ENCODE measurements at regions not wholly inside any gene's neighbourhood (a gene's known extent, or its start where the extent isn't known, plus 50 kb on each side); places are given as distances from the start of the nearest gene placed in this dataset.
"Not testable (repeated sequence)": the region's sequence is repeated elsewhere in the genome, so short reads cannot be mapped to it uniquely, and the experiment has no call there.

GRCh38 chr7:42573881-42574672, 337.1 kb upstream of the GLI3 start:
- Mint-ChIP-seq H3K4me1 (no peaks in the 10 kb centered on the region), H3K9me3 (peaks cover 4% of the 10 kb centered on the region), H3K27ac (no peak overlapping the region), H3K4me3 (no peak overlapping the region), H3K27me3 (no peaks in the 10 kb centered on the region), H3K36me3 (no peaks in the 10 kb centered on the region)
- DNase-seq: no peak

- no peaks in the 10 kb centered on the region for H3K9me3 Mint-ChIP-seq
- H3K27ac Mint-ChIP-seq: no peak overlapping the region
- no peaks in the 10 kb centered on the region for H3K4me1 Mint-ChIP-seq
- H3K36me3 Mint-ChIP-seq: no peaks in the 10 kb centered on the region
- DNase-seq: no peak
- H3K27me3 Mint-ChIP-seq: no peaks in the 10 kb centered on the region
- H3K4me3 Mint-ChIP-seq: no peak overlapping the region
Observed at GRCh38 chr7:42572561-42572960, 335.6 kb upstream of the GLI3 start.

DNA sequence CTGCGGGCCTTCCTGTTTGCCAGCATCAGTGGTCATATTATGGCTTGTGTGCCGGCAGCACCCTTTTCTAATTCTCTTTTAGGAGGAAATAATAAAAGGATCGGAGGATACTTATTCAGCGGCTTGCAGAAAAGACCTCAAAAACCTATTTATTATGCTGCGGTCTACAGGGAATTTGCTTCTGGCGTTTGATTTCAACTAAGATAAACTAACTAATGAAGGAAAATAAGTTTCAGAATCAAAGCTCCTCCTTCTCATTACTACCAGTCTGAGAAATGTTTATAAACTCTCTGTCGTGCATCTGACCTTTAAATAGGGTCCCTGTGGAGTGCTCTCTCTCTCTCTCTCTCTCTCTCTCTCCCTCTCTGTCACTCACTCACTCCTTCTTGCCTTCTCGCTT, 335.0 kb upstream of the GLI3 start:
- no peaks in the 10 kb centered on the region for H3K36me3 Mint-ChIP-seq
- H3K9me3 Mint-ChIP-seq: no peaks in the 10 kb centered on the region
- no peak overlapping the region for H3K27ac Mint-ChIP-seq
- no peak for DNase-seq
- no peaks in the 10 kb centered on the region for H3K27me3 Mint-ChIP-seq
- no peaks in the 10 kb centered on the region for H3K4me1 Mint-ChIP-seq
- H3K4me3 Mint-ChIP-seq: no peak overlapping the region

DNA sequence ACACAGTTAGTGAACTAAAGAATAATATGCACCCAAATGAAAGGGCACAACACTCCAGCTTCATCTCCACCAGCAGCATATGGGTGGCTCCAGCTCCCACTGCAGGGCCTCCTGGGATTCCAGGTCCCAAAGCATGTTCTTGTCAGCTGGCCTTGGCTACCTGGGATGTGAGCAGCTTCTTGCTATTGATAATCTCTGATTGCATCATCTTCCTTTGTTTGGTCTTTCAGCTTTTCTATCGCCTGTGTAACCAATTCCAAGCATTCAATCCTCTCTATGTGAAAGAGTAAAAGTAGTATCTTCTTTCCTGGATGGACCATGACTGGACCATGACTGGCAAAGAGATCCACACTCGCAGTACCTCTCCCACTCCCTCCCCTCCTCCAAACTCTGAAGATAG, 333.9 kb upstream of the GLI3 start:
- no peak for DNase-seq
- Mint-ChIP-seq H3K9me3 (no peaks in the 10 kb centered on the region), H3K4me1 (no peaks in the 10 kb centered on the region), H3K27ac (no peak overlapping the region), H3K36me3 (no peaks in the 10 kb centered on the region), H3K27me3 (no peaks in the 10 kb centered on the region), H3K4me3 (no peak overlapping the region)

- DNase-seq: no peak
- no peaks in the 10 kb centered on the region for H3K4me1 Mint-ChIP-seq
- H3K36me3 Mint-ChIP-seq: no peaks in the 10 kb centered on the region
- H3K4me3 Mint-ChIP-seq: no peak overlapping the region
- H3K27ac Mint-ChIP-seq: no peak overlapping the region
- no peaks in the 10 kb centered on the region for H3K27me3 Mint-ChIP-seq
- peaks cover 8% of the 10 kb centered on the region for H3K9me3 Mint-ChIP-seq
Observed at GRCh38 chr7:42567051-42567450, 330.0 kb upstream of the GLI3 start.

DNA sequence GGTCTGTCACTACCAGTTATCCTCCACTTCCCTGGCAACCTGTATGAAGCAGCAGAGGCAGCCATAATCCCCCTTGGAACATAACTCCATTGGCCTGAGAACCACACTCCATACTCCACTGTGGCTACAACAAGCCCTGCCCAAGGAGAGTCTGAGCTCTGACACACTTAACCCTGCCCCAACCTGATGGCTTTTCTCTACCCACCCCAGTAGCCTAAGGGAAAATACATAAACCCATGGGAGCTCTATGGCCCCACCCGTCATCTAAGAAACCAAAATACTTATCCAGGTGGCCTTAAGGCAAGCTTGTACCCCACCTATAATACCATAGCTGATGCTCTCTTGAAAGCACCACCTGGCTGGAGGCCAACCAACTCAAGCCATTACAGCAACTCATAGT, 324.8 kb upstream of the GLI3 start:
- Mint-ChIP-seq H3K27me3 (no peaks in the 10 kb centered on the region), H3K4me1 (no peaks in the 10 kb centered on the region), H3K27ac (no peak overlapping the region), H3K36me3 (no peaks in the 10 kb centered on the region), H3K9me3 (peaks cover 19% of the 10 kb centered on the region), H3K4me3 (no peak overlapping the region)
- DNase-seq: no peak

GRCh38 chr7:42560866-42561265, 323.9 kb upstream of the GLI3 start:
- no peak overlapping the region for H3K27ac Mint-ChIP-seq

DNA sequence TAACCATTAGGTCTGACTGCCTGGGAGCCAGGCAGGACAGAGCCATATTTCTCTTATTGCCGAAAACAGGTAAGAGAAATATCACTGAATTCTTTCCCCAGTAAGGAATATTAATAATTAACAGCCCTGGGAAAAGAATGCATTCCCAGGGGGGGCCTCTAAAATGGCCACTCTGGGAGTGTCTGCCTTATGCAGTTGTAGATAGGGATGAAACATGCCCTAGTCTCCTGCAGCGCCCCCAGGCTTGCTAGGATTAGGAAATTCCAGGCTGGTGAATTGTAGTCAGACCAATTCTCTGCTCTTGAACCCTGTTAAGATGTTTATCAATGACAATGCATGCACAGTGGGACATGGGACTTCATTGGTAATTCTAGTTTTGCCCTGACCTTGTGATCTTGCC, 317.9 kb upstream of the GLI3 start:
- not testable (repeated sequence) for H3K27ac Mint-ChIP-seq, H3K4me1 Mint-ChIP-seq, H3K4me3 Mint-ChIP-seq, H3K36me3 Mint-ChIP-seq, H3K27me3 Mint-ChIP-seq, DNase-seq
- H3K9me3 Mint-ChIP-seq: peaks cover 29% of the 10 kb centered on the region

More at GRCh38 chr7:42560866-42561265, 323.9 kb upstream of the GLI3 start:
- Mint-ChIP-seq H3K27me3 (no peaks in the 10 kb centered on the region), H3K4me3 (no peak overlapping the region), H3K4me1 (no peaks in the 10 kb centered on the region), H3K9me3 (peaks cover 27% of the 10 kb centered on the region), H3K36me3 (no peaks in the 10 kb centered on the region)
- DNase-seq: no peak

DNA sequence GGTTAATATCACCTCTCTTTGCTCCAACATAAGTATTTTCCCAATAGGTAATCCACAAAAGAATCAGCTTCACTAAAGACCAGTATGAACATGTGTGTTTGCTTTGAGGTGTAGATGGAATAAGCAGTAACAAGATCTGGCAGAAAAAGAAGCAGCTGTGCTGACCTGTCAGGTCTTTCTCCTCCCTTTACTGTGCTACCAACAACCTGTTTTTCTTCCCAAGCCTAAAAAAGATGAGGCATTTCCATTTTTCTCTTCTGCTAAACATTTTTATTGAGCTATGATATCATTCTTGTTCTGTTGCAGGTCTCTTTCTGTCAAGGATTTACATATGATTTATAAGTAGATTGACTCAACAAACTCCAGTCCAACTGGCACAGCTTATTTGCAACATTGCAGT, 315.2 kb upstream of the GLI3 start:
- H3K27me3 Mint-ChIP-seq: no peaks in the 10 kb centered on the region
- no peak for DNase-seq
- peaks cover 25% of the 10 kb centered on the region for H3K9me3 Mint-ChIP-seq
- H3K4me1 Mint-ChIP-seq: no peaks in the 10 kb centered on the region
- H3K36me3 Mint-ChIP-seq: no peaks in the 10 kb centered on the region
- no peak overlapping the region for H3K27ac Mint-ChIP-seq
- no peak overlapping the region for H3K4me3 Mint-ChIP-seq

- H3K4me3 Mint-ChIP-seq: no peak overlapping the region
- H3K27me3 Mint-ChIP-seq: no peaks in the 10 kb centered on the region
- peaks cover 17% of the 10 kb centered on the region for H3K9me3 Mint-ChIP-seq
- no peak overlapping the region for H3K27ac Mint-ChIP-seq
- H3K4me1 Mint-ChIP-seq: no peaks in the 10 kb centered on the region
- no peaks in the 10 kb centered on the region for H3K36me3 Mint-ChIP-seq
- DNase-seq: no peak
Observed at GRCh38 chr7:42550706-42551470, 313.9 kb upstream of the GLI3 start.

DNA sequence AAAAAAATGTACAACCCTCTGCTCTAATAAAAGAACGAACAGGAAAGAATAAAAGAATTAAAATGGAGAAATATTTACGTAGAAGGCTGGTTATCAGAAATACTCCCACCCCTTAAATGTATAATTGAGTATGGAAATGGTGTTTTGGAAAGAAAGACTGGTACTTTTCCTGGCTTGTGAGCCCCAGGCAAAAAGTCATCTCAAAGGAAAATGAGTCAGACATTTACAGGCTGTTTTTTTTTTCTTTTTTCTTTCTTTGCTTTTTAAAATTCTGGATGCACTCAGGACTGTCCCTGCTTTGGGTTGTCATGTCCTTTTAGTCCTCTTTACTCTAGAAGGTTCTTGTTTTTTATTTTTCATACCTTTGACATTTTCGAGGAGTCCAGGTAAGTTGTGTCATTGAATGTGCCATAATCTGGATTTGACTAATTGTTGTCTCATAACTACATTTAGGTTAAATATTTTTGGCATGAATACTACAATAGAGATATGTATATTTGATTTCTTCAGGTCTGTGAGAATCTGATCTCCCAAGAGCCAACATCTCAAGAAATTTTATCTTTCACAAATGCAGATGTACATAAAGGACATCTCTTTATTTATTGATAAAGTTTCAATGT, 313.0 kb upstream of the GLI3 start:
- Mint-ChIP-seq H3K4me1 (no peaks in the 10 kb centered on the region), H3K9me3 (peaks cover 10% of the 10 kb centered on the region), H3K4me3 (no peak overlapping the region), H3K27ac (no peak overlapping the region), H3K36me3 (no peaks in the 10 kb centered on the region), H3K27me3 (no peaks in the 10 kb centered on the region)
- DNase-seq: no peak

DNA sequence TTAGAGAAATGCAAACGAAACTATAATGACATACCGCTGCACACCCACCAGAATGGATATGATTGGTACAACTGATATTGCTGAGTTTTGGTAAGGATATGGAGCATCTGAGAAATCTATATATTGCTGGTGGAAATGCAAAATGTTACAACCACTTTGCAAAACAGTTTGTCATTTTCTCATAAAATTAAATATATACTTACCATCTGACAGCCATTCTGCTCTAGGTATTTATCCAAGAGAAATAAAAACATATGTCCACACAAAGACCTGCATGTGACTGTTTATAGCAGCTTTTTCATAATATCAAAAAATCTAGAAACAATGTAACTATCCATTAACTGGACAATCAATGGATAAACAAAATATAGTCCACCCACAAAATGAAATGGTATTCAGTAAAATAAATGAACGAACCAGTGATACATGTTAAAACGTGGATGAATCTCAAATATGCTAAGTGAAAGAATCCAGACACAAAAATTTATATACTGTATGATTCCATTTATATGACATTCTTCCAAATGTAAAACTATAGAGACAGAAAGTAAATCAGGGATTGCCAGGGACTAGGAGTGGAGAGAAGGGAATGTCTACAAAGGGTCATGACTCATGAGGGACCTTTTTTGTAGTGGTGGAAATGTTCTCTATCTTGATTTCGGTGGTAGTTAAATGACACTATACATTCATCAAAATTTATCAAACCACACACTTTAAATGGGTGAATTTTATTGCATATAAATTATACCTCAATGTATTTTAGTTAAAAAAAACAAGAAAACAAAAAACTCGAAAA, 312.0 kb upstream of the GLI3 start:
- no peaks in the 10 kb centered on the region for H3K36me3 Mint-ChIP-seq
- H3K4me1 Mint-ChIP-seq: no peaks in the 10 kb centered on the region
- H3K4me3 Mint-ChIP-seq: no peak overlapping the region
- no peak for DNase-seq
- H3K27me3 Mint-ChIP-seq: no peaks in the 10 kb centered on the region
- peaks cover 6% of the 10 kb centered on the region for H3K9me3 Mint-ChIP-seq
- H3K27ac Mint-ChIP-seq: no peak overlapping the region

DNA sequence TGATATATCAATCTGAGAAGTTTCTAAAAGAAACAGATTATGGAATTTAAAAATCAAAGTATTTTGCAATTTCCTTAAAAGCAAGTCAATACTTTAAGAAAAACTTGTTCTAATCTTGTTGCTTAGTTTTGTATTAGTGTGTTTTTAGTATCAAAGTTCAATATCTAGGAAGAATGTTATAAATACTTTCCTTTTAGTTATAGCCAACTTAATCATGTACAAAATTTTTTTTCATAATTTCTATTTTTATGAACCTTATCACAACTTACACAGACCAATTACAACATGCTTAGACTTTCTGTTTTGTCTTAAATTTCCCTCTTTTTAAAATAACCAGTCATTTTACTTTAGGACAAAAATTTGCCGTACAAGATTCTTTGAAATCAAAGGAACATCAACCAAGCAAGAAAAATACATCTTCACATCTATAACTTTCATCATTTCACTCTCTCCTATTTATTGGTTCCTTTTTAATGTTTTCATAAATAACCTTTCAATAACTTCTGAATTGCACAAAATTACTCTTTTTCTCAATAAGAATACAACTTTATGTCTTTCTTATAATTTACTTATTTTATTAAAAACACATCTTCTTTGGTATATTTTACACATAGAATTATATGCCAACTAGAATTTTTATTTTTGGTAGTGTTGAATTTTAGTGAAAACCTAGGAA, 308.2 kb upstream of the GLI3 start:
- Mint-ChIP-seq H3K27ac (no peak overlapping the region), H3K27me3 (no peaks in the 10 kb centered on the region), H3K9me3 (peaks cover 2% of the 10 kb centered on the region), H3K36me3 (no peaks in the 10 kb centered on the region), H3K4me3 (no peak overlapping the region), H3K4me1 (no peaks in the 10 kb centered on the region)
- DNase-seq: no peak

- no peak for DNase-seq
- no peak overlapping the region for H3K27ac Mint-ChIP-seq
- no peaks in the 10 kb centered on the region for H3K4me1 Mint-ChIP-seq
- H3K36me3 Mint-ChIP-seq: no peaks in the 10 kb centered on the region
- no peaks in the 10 kb centered on the region for H3K27me3 Mint-ChIP-seq
- peaks cover 2% of the 10 kb centered on the region for H3K9me3 Mint-ChIP-seq
- no peak overlapping the region for H3K4me3 Mint-ChIP-seq
Observed at GRCh38 chr7:42543953-42544352, 306.9 kb upstream of the GLI3 start.
